Adrenal gland (tissue), 9 donors: ENCODE measurements at regions not wholly inside any gene's neighbourhood (a gene's known extent, or its start where the extent isn't known, plus 50 kb on each side); places are given as distances from the start of the nearest gene placed in this dataset.

ENCODE experiments used
- DNase-seq, 7 donors: peaks; one replicate each; pipeline ENCODE4 v3.0.0-alpha.2; 2019 to 2020
- H3K27ac ChIP-seq, 5 donors: fragments of 200-600 bp; sonication (generic) in 4 of 5; 1 replicate in 3 of 5; 2 replicates in 2 of 5; pipeline versions ENCODE4 v1.5.1 to v1.8.0; 2016 to 2020; ENCODE audit warnings: mild to moderate bottlenecking in 1 of 5
- H3K27me3 ChIP-seq: fragments of 200-600 bp; 2 replicates; pipeline ENCODE4 v1.8.0; 2021
- H3K36me3 ChIP-seq, 2 donors: fragments of 200-600 bp; replicated peaks in 1 of 2; 1 replicate in 1 of 2; 2 replicates in 1 of 2; pipeline versions ENCODE4 v1.5.1 to v1.8.0; 2018 to 2022
- H3K4me1 ChIP-seq, 2 donors: fragments of 200-600 bp; replicated peaks in 1 of 2; 1 replicate in 1 of 2; 2 replicates in 1 of 2; pipeline versions ENCODE4 v1.5.1 to v1.8.0; 2018 to 2021
- H3K4me3 ChIP-seq, 4 donors: fragments of 200-600 bp; sonication (generic) in 3 of 4; one replicate each; pipeline ENCODE4 v1.5.1; 2016 to 2018
- H3K9me3 ChIP-seq, 3 donors: fragments of 200-600 bp; sonication (generic) in 1 of 3; replicated peaks in 1 of 3; 1 replicate in 2 of 3; 2 replicates in 1 of 3; pipeline versions ENCODE4 v1.5.1 to v1.8.0; 2016 to 2021
- CTCF ChIP-seq, 6 experiments: fragments of 450-650 bp in 4 of 6; fragments of 200-600 bp in 2 of 6; sonication (generic) in 1 of 6; IDR thresholded peaks; 1 replicate in 5 of 6; 2 replicates in 1 of 6; pipeline versions ENCODE4 v1.5.1 to v1.8.0; 2016 to 2021; ENCODE audit warnings: antibody characterized with exemption in 6 of 6, mild to moderate bottlenecking in 2 of 6, moderate library complexity in 1 of 6
- POLR2A ChIP-seq, 2 donors: fragments of 450-650 bp; IDR thresholded peaks; one replicate each; pipeline ENCODE4 v1.6.1; 2017; ENCODE audit warnings: antibody characterized with exemption in 2 of 2, mild to moderate bottlenecking in 2 of 2, moderate library complexity in 1 of 2
- WGBS, 4 donors: extraction: QIAGEN DNeasy Blood & Tissue Kit in 2 of 4; methylation state at CpG; one replicate each; pipeline versions ENCODE4 v1.1.5 to v1.1.7; 2013 to 2017; 5-methylcytosine and 5-hydroxymethylcytosine counted together
- intact Hi-C, 2 donors: fragments of 100-400 bp; cut with DNase I; formaldehyde crosslinking; loops; one replicate each; pipeline versions ENCODE4 v1.14.1 to v1.15.0; 2022 to 2023
- donor health status: healthy with polysubstance abuse.
- donor health status: Bipolar disorder and iron deficiency.
- donor health status: DM: yes; HTN: yes; CAD: no.
- donor health status: DM: no; HTN: no; CAD: no.
- donor health status: DM: no; HTN: no; CAD: no.

DNA sequence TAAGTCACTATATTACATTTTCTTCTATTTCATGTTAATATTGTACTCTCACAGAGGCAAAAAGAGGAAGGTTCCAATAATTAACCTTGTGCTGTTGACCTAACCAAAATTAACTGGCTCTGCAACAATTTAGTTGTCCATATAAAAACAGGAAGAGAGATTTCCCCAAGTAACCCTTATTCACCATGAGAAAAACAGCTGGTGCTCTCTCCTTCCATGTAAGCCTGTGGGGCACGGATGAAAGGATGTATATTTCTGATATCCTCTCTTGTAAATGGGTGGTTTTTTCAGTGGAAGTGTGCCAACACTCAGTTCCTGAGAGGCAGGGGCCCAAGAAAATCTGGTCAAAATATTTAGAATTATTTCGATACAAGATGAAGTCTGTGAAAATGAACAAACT is 358.1 kb downstream of the CRPPA start:
- WGBS, 4 donors, result 48 to 67% (median 63%) methylated on average over 2 of the region's 2 CpGs
- Histone ChIP-seq H3K9me3 (no peaks in the 10 kb centered on the region), H3K27me3 (no peaks in the 10 kb centered on the region), H3K27ac (no peak overlapping the region), H3K36me3 (no peaks in the 10 kb centered on the region), H3K4me1 (peaks cover 0 to 11% of the 10 kb centered on the region in 2 donors), H3K4me3 (no peak overlapping the region)
- intact Hi-C loops, result loop anchor here in 1 of 2 donors (10.0 kb wide), 1 partner anchor 738 kb away; no protein-coding TSS in a partner anchor
- TF ChIP-seq CTCF (IDR thresholded peaks at IDR 0.05) (no peak), POLR2A (IDR thresholded peaks at IDR 0.05) (no peak)
- no peak for DNase-seq

DNA sequence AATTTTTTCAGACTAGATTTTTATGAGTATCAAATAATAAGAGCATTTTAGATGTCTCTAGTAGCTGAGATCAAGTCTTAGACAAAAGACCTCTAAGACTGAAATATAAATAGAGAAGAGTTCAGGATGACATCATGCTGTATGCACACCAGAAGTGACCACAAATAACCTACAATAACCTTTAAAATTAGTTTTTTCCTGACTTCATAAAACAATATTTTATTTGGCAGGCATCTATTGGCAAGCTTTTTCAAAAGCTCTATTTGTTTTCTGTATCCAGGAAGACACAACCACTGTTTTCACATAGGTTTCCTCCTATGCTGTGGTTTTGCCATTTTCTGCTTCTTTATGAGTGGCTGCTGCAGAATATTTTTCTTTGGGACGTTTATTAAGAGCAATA is 359.1 kb downstream of the CRPPA start:
- 8 to 23% (median 12%) methylated on average over 1 of the region's 1 CpG for WGBS, 4 donors
- intact Hi-C loops, result loop anchor here in 1 of 2 donors (10.0 kb wide), 1 partner anchor 737 kb away; no protein-coding TSS in a partner anchor
- H3K4me1 ChIP-seq, result peaks cover 0 to 11% of the 10 kb centered on the region in 2 donors
- no peaks in the 10 kb centered on the region for H3K27me3 ChIP-seq
- H3K27ac ChIP-seq, result no peak overlapping the region
- H3K9me3 ChIP-seq, result no peaks in the 10 kb centered on the region
- DNase-seq, result no peak
- H3K4me3 ChIP-seq, result no peak overlapping the region
- no peak for TF ChIP-seq CTCF (IDR thresholded peaks at IDR 0.05)
- TF ChIP-seq POLR2A (IDR thresholded peaks at IDR 0.05), result no peak
- H3K36me3 ChIP-seq, result no peaks in the 10 kb centered on the region

- H3K36me3 ChIP-seq, result no peaks in the 10 kb centered on the region
- peaks cover 0 to 11% of the 10 kb centered on the region in 2 donors for H3K4me1 ChIP-seq
- DNase-seq, result no peak
- intact Hi-C loops, result loop anchor here in 1 of 2 donors (10.0 kb wide), 1 partner anchor 737 kb away; no protein-coding TSS in a partner anchor
- TF ChIP-seq CTCF (IDR thresholded peaks at IDR 0.05) (no peak), POLR2A (IDR thresholded peaks at IDR 0.05) (no peak)
- no peaks in the 10 kb centered on the region for H3K27me3 ChIP-seq
- WGBS, 4 donors, result 55 to 71% (median 58%) methylated on average over 1 of the region's 1 CpG
- no peak overlapping the region for H3K27ac ChIP-seq
- no peak overlapping the region for H3K4me3 ChIP-seq
- no peaks in the 10 kb centered on the region for H3K9me3 ChIP-seq
These were observed 359.7 kb downstream of the CRPPA start for GRCh38 chr7:16061630-16062029.

GRCh38 chr7:16061011-16061410 is 360.3 kb downstream of the CRPPA start:
- H3K36me3 ChIP-seq, result no peaks in the 10 kb centered on the region
- no peak overlapping the region for H3K27ac ChIP-seq
- 85 to 88% (median 87%) methylated on average over 5 of the region's 5 CpGs for WGBS, 4 donors
- no peak overlapping the region for H3K4me3 ChIP-seq
- H3K27me3 ChIP-seq, result no peaks in the 10 kb centered on the region
- intact Hi-C loops, result loop anchor here in 1 of 2 donors (10.0 kb wide), 1 partner anchor 736 kb away; no protein-coding TSS in a partner anchor
- TF ChIP-seq POLR2A (IDR thresholded peaks at IDR 0.05), result no peak
- no peak for TF ChIP-seq CTCF (IDR thresholded peaks at IDR 0.05)
- peaks cover 0 to 11% of the 10 kb centered on the region in 2 donors for H3K4me1 ChIP-seq
- no peak for DNase-seq
- no peaks in the 10 kb centered on the region for H3K9me3 ChIP-seq
